ENCODE measurements at regions not wholly inside any gene's neighbourhood (a gene's known extent, or its start where the extent isn't known, plus 50 kb on each side); places are given as distances from the start of the nearest gene placed in this dataset.

DNA sequence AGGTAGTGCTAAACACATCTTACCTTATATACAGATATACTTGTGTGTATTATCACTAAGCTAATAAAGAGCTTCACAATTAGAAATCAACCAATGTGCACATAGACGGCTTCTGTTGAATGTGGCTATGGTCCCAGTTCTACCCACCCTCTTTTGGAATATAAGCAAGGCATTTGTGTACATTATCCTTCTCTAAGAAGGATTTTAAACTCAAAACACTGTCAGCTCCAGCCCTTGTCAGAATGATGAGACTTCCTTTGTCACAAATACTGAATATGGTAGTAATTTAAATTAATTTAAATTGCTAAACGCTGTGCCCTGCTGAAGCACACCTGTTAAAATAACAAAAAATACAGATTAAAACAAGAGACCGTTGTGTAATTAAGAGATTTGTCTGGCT, 107.9 kb upstream of the GRAMD2B start:
- no peak for DNase-seq

DNA sequence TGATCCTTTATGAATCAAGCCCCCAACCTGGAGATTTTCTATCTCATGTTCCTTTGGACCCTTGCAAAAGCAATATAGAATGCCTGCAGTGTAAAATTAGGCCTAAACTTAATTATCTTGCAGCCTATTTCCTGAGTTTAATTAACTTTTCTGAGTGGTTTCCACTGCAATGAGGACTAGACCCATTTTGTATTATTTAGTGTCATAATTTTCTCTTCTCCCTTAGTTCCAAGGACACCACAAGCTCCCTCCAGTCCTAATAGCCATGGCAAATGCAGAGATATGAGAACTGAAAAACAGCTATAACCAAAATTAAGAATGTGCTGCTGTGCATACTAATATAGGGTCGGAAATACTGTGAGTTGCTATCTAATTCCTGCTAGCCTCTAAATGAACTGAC, 90.9 kb upstream of the GRAMD2B start:
- DNase-seq, result no peak

DNA sequence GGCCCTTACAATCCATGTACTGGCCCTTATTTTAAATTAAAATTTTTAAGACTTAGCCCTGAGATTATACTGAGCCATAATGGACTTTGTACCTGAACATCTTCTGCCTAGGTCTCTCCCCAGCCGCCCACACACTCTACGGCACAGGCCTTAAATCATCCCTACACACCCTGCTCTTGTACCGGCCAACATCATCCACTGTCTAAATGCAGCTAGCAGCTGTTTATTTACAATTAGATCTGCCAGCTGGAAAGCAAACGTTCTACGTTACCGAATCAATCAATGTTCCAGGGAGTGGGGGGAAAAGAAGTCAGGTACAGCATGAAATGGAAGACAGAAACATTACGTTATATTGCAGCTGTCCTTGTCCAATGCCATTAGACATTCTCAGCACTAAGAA, 88.4 kb upstream of the GRAMD2B start:
- DNase-seq, result no peak

DNA sequence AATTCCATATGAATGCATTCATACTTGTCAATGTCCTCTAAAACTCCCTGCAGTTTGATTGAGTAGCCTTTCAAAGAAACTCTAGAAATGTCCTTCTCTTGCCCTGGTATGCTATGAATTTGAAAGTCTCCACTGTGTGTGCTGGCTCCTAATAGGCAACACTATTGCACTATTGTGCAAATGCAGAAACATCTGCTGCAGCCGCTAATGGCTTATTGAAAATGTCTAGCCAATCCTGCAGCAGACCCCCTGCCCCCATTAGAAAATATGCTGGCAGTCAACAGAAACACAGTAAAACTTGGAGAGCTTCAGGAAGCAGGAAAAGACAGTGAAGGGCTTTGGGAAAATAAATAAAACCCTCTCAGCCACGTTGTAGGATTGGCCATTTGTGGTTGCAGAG, 87.3 kb upstream of the GRAMD2B start:
- DNase-seq, result no peak

DNA sequence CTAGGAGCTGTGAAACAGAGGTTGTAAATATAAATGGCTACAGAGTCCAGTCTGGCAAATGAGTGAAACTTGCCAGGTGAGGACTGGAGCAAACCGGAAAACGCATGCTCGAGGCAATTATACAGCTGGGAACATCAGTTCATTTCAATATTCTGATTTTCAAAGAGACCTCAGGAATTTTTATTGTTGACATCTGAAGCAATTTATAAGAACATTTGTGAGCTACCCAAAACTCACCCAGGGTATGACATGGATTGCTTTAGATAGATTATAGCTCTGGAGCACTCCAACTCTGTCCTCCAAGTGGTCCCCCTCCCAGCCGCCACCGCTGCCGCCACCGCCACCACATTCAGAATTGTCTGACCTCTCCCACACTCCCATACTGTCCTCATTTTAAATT, 84.6 kb upstream of the GRAMD2B start:
- no peak for DNase-seq

DNA sequence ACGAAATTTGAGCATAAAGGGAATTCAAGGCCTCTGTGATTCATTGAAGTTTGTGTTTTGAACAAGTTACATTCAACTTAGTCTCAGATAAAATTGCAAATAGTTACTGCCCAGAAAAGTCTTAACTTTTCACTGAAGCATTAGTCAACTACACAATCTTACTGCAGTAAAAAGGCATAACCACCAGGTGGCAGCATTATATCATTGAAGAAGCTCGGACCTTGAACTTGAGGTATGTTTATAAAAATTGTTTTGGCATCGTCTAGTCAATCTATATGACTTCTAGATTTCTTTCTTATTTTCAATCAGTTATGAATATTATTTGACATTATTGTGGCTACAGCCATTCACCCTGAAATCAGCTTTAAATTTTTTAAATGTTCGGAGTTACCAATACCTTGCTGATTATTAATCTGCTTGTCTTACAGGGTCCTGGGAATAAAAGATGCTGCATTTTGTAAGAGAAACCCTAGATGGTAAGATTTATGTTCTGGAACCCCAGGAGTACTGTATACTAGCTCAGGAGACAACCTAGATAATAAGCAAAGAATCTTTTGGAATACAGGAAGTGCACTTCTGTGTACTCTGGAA, 83.9 kb upstream of the GRAMD2B start:
- peak; percentile 31 for DNase-seq

DNA sequence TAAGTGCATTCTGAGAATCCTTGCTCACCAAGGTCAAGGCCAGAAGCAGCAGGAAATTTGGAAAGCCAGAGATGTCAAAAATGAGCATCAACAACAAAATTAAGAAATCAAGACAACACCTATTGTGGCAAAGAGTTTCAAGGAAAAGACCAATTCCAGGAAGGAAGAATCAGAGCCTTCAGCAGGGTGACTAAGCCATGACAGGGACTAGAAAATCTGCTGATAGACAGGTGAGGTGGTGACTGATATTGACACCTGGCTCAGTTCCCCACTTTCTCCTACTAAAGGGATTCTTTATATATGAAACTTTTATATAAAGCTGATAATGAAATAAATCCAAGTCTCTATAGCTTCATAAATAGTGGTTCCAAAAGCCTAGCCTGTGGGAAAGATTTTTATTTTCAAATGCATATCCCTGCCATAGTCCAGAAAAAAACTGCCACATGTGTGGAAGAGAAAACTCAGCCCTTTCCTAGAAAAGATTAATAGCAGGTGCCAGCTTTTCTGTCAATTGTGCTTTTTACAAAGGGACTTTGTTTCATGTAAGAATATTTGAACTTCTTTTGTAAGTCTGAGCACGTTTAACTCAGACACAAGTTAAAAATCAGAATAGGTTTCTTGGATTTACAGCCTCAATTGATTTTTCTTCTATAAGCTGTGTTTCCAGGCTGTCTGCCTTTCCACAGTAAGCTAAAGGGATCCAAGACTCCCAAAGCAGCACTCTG, 81.1 kb upstream of the GRAMD2B start:
- DNase-seq, result no peak

DNA sequence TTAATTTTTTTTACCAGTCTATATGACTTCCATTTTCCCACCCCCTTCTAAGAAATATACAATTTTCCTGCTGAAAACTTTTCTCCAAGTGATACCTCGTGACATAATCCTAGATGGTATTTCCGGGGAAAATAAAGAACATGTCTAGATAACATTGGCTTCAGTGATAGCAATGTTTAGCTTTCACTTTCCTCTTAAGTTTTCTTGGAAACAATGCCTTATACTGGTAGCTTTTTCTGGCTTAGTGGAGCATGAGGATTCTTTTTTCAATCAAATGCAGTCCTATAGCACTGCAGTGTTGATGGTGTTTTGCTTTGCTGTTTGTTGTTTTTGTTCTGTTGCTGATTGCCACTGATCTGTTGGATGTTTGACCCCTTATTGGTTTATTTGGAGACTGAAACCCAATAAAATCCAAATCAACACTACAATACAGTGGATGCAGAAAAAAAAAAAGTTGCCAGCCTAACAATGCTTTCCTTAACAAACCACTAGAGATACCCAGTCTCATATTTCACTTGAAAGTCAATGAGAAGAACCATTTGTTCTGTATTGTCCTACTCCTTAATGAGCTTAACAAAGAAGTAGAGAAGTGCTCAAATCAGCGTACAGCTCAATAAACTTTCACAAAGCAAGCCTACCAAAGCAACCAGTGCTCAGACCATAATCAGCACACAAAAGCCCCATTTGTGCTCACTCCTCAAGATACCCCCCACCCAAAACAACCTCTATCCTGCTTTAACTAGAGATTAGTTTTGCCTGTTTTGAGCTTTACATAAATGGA, 74.2 kb upstream of the GRAMD2B start:
- DNase-seq, result no peak

DNA sequence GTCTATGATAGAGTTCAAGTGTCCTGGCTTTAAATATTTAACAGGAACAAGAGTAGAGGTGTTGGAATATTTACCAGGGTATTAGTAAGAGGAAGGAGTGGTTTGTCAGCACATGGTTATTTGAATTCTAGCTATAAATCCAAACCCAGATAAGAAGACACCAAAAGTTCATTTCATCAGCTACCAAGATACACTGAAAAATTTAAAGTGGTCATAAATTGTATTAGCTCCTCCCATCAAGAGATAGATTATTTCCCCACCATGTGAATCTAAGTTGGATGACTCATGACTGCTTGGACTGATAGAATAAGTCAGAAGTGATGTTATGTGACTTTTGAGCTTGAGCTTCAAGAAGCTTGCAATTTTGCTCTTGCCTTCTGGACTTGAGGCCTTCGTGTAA, 72.1 kb upstream of the GRAMD2B start:
- no peak for DNase-seq

DNA sequence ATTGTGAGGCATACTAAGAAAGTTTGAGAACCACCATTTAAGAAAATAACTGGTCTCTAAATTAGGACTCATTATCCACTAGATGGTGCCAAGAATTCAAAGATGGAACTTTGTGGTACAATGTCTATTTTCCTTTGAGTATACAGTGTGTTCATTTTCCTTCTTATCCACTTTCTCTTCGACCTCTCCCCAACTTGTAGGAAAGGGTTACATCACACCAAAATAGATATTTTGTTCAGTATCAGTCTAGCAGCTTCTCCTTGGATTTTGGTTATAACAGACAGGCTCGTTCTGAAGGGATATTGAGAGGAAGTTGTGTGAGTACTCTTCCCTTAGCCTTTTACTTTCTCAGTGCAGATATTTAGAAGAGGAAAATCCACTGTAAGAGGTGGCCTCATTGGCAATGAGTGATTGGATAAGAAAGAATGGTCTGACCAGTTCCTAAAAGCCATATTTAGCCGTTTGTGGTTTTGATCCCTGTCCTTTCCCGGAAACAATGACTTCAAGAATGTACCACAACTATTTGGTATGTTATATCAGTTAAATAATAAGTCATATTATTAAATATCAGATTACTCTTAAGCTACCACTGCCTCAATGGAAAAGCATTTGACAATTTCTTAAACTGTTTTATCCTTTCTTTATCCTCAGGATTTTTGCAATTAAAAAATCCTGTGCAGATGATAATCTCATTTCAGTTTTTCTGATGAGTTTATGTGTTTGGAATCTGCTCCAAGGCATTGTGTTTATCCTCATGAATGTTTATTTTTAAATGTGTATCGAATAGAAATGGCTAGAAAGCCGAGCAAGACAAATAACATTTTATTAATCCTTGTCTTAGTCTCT, 69.0 kb upstream of the GRAMD2B start:
- no peak for DNase-seq

DNA sequence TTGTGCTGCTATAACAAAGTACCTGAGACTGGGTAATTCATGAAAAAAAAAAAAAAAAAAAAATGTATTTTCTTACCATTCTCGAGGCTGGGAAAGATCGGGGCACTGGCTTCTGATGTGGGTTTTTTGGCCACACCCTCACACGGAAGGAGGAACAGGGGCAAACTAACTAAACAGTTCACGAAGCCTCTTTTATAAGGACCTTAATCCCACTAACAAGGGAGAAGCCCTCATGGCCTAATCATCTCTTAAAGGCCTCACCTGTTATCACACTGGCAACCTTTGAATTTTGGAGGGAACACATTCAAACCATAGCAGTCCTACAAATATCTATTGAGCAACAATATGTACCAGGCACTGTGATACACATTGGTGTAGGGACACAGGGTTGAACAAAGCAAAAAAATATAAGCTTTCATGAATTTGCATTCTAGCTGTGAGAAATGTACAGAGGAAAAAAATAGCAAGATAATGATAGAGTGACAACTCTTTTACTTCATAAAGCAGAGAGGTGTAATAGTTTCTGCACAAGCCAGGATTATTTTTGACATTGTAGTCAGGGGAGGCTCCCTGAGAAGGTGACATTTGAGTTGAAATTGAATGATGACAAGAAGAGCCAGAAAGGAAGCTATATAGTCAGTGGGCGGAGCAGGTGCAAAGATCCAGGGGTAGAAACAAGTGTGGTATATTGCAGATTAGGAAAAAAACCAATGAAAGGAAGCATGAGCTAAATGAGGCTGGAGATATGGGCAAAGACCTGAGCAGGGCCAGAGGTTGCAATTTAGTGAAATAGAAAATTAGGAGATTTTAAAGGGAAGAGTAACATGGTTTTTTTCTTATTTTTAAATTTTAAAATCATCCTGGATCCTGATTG, 68.1 kb upstream of the GRAMD2B start:
- no peak for DNase-seq

DNA sequence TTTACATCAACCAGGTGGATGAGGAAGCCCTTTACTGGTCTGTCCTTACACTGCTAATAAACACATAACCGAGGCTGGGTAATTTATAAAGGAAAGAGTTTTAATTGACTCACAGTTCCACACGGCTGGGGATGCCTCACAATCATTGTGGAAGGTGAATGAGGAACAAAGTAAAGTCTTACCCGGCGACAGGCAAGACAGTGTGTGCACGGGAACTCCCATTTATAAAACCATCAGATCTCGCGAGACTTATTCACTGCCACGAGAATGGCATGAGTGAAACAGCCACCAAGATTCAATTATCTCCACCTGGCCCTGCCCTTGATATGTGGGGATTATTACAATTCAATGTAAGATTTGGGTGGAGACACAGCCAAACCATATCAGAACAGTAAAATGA, 67.3 kb upstream of the GRAMD2B start:
- no peak for DNase-seq

DNA sequence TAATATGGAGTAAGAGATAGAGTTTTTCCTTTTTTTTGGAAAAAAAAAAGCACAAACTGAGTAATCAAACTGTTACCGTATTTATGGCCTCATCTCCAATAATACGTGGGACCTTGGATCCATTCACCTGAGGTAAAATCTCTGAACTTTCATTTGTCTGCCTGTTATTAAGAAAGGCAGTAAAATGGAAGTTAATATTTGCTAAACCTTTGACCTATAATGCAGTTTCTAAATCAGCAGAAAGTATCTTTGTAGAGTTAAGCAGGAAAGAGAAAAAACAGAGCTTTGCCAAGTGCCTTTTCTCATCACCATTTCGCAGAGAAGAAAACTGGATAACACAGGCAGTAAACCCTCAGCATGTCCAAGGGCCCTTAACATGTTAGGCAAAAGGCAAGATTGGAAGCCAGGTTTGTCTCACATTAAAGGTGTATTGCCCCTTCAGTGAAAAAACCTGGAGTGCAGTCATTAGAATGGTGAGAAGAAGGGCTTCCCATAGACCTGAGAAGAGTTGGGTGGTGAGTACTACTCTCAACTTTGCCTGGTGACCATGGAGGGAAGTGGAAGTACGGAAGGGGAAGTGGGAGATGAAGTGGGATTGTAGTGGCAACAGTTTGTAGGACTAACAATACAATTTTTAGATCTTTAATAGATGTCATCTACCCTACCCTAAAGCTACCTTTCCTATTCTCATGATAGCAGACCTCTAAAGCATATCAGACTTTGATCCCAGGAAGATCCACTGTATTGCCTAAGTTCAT, 65.4 kb upstream of the GRAMD2B start:
- DNase-seq, result no peak

DNA sequence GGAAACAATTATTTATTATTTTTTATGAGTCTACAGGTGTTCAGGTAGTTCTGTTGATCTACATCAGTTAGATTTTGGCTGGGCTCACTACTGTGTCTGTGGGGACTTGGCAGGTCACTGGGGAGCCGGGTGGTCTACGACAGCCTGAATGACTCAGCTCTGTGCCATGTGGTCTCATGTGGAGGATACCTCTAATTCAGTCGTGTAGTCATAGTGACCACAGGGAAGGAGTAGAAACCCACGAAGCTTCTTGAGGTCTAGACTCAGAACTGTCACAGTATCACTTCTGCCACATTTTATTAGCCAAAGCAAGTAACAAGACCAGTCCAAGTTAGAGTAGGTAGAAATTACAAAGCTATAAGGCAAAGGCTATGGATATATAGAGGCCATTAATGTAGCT, 64.7 kb upstream of the GRAMD2B start:
- no peak for DNase-seq

DNA sequence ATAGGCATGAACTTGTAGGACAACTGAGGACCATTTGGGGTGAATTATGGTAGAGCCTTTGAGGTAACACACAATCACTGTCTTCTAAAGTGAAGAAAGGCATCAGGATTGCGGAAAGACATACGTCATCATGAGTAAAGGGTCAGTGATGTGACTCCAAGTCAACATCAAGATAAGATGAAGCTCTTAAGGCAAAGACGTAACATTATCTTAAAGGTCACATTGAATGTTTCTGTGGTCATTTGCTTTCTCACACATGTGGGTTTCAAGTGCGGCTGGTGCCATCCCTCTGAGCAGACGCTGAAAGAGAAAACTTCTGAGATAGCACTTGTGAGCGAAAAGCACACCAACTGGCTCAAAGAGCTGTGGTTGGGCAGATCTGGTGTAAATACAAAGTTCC, 63.3 kb upstream of the GRAMD2B start:
- DNase-seq, result no peak

DNA sequence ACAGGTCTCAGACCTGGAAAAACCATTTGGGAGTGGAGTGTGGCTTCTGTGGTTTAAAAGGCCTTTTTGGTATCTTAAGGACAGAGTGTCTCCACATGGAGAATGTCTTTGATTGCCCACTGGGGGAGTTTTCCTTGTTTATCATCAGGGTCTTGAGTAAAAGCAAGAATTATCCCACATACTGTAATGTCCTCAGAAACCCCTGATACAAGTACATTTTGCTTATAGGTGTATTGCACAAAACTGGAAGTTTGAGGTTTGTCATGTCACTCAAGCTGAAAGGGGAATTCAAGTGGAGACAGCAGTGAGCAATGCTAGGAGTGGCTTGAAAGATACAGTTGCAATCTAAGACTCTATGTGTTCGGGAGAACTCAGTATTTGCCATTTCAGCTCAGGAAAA, 62.7 kb upstream of the GRAMD2B start:
- DNase-seq, result no peak

DNA sequence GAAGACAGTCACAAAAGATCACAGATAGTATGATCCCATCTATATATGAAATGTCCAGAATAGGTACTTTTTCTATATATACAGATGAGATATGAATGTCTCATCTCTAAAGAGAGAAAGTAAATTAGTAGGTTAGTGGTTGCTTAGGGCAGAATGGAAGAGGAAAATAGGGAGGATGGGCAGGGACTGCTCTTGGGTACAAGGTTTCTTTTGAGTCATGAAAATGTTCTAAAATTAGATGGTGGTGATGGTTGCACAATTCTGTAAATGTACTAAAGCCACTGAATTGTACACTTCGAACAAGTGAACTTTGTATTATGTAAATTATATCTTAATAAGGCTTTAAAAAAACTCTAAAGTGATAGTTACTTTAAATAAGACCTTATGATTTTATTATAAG, 59.6 kb upstream of the GRAMD2B start:
- no peak for DNase-seq

DNA sequence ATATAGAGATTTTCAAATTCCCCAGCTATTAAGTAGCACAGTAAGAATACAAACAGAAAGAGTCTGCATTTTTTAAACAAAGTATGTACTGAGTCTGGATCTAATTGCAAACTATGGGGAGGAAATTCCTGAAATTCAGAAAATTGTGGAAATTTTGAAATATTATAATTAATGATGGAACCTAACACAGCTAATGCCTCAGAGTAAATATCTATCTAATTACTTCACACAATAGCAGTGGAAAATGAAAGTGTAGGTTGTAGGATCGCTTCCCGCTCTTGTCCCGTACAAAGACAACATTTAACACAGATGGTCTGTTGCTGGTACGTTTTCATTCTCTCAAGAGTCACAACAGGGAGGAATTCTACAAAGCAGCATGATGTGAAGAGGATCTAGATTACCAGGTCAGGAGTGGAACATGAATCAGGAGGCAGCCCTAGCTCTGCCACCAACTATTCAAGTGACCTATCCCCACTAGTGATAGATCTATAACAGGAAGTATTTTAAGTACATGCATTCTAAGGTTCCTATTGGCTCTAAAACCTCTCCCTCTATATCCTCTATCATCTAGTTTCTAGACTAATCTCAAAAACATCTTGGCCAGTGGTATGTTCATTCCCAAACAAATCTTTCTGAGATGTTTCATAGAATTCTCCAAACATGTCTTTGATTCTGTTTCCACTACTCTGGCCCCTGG, 58.9 kb upstream of the GRAMD2B start:
- DNase-seq, result no peak

DNA sequence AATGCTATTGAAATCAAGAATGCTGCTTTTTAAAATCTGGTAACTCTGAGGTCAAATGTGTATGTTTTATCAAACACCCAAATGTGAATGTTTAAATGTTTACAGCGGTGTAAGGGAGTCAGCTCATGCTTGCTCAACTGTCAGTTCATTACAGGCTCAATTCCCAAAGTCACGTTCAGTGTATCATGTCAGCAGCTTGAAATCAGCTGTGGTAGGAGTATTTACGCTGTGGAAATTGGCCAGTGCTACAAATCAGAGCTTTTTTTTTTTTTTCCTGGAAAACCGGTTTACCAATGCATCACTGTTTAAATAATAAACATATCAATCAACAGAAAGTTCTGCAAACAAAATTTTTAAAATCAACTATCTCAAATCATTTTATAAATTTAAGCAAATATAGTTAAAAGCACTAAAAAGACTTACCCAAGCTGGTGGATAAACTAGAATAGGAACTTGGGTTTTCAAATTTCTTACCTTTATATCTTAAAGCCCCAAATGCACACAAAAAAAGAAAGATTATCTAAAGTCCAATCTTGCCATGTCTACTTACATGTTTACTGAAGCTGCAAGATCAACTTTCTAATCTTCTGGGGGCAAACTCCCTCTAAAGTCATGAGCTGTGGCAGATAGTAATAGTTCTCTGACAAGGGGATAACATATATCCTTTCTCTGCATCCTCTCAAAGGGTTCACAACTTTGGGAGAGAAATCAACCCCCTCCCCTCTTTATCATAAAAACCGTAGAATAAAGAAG, 57.6 kb upstream of the GRAMD2B start:
- no peak for DNase-seq

DNA sequence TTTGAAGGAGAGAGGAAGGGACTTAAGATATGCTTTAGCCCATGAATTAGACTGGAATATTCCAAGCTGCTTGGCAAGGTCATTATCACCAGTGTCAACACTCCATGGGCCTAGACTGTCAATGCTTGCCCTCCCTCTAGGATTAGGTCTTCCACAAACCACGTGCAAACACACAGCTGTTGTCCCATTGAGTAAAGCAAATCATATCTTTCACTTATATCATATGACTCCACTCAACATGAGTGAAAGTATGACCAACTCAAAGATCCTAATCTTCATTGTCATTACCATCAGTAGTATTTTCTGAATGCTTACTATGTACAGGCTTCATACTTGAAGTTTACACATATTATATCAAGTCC, 57.0 kb upstream of the GRAMD2B start:
- DNase-seq, result no peak

Measured in activated CD4-positive, CD25-positive, alpha-beta regulatory T cell treated with anti-CD3 and anti-CD28 coated beads, Interleukin-2, amount 50 U/mL, for 72 hours (primary cell).